Hepatocyte (in vitro differentiated cells): ENCODE measurements at regions not wholly inside any gene's neighbourhood (a gene's known extent, or its start where the extent isn't known, plus 50 kb on each side); places are given as distances from the start of the nearest gene placed in this dataset.

Experiments
- DNase-seq: peaks from one replicate; pipeline ENCODE4 v3.0.0-alpha.2; 2016; ENCODE audit warnings: low spot score
- H2AFZ ChIP-seq: fragments of 200-600 bp; sonication (generic); 2 replicates; pipeline ENCODE4 v1.6.0; 2016; ENCODE audit warnings: antibody characterized with exemption, mild to moderate bottlenecking
- H3K27ac ChIP-seq: fragments of 200-600 bp; sonication (generic); 2 replicates; pipeline ENCODE4 v1.5.1; 2016; ENCODE audit warnings: mild to moderate bottlenecking
- H3K27me3 ChIP-seq: fragments of 200-600 bp; sonication (generic); 2 replicates; pipeline ENCODE4 v1.6.1; 2016
- H3K36me3 ChIP-seq: fragments of 200-600 bp; sonication (generic); replicated peaks from 2 replicates; pipeline ENCODE4 v1.5.1; 2016; ENCODE audit warnings: low read depth; ENCODE audit not compliant: insufficient read depth
- H3K4me1 ChIP-seq: fragments of 200-600 bp; sonication (generic); 2 replicates; pipeline ENCODE4 v1.5.1; 2016; ENCODE audit warnings: mild to moderate bottlenecking, moderate library complexity; ENCODE audit not compliant: insufficient read depth
- H3K4me2 ChIP-seq: fragments of 200-600 bp; sonication (generic); 2 replicates; pipeline ENCODE4 v1.6.0; 2016
- H3K4me3 ChIP-seq: fragments of 200-600 bp; sonication (generic); 2 replicates; pipeline ENCODE4 v1.5.1; 2016; ENCODE audit warnings: mild to moderate bottlenecking
- H3K79me2 ChIP-seq: fragments of 200-600 bp; sonication (generic); 2 replicates; pipeline ENCODE4 v1.6.0; 2017; ENCODE audit warnings: mild to moderate bottlenecking
- H3K9me2 ChIP-seq: fragments of 200-600 bp; sonication (generic); replicated peaks from 2 replicates; pipeline ENCODE4 v1.6.0; 2017; ENCODE audit warnings: mild to moderate bottlenecking; ENCODE audit not compliant: insufficient read depth
- H3K9me3 ChIP-seq: fragments of 200-600 bp; sonication (generic); 2 replicates; pipeline ENCODE4 v1.5.1; 2016; ENCODE audit warnings: low read depth, mild to moderate bottlenecking
- H4K20me1 ChIP-seq: fragments of 200-600 bp; sonication (generic); 2 replicates; pipeline ENCODE4 v1.6.0; 2016; ENCODE audit warnings: mild to moderate bottlenecking; ENCODE audit not compliant: insufficient read depth, poor library complexity, severe bottlenecking
- EZH2 ChIP-seq: fragments of 200-600 bp; sonication (generic); IDR thresholded peaks from 2 replicates; pipeline ENCODE4 v1.6.1; 2016; ENCODE audit warnings: antibody characterized with exemption, mild to moderate bottlenecking, borderline replicate concordance
- EZH2phosphoT487 ChIP-seq: fragments of 200-600 bp; sonication (generic); IDR thresholded peaks from one replicate; pipeline ENCODE4 v1.6.1; 2018; ENCODE audit warnings: antibody characterized with exemption, mild to moderate bottlenecking, low read depth, moderate library complexity; ENCODE audit not compliant: unreplicated experiment, severe bottlenecking
- WGBS: methylation state at CpG from one replicate; pipeline ENCODE4 v1.1.6; 2016; ENCODE audit warnings: low lambda C conversion rate; ENCODE audit errors: missing lambda C conversion rate; 5-methylcytosine and 5-hydroxymethylcytosine counted together
- TF ChIP-seq, protein P1 (sequence below): fragments of 200-600 bp; sonication (generic); IDR thresholded peaks from 2 replicates; pipeline ENCODE4 v1.5.1; 2016; ENCODE audit warnings: antibody characterized with exemption, mild to moderate bottlenecking; ENCODE audit not compliant: poor library complexity

GRCh38 chr5:103366918-103367549 is 108.5 kb downstream of the MACIR start:
- Histone ChIP-seq H4K20me1 (no peaks in the 10 kb centered on the region), H3K27ac (no peak overlapping the region), H3K4me3 (no peak overlapping the region), H3K36me3 (no peaks in the 10 kb centered on the region), H2AFZ (no peak overlapping the region), H3K9me3 (no peaks in the 10 kb centered on the region), H3K79me2 (no peaks in the 10 kb centered on the region), H3K4me1 (peaks cover 15% of the 10 kb centered on the region), H3K4me2 (no peak overlapping the region), H3K27me3 (no peaks in the 10 kb centered on the region), H3K9me2 (no peaks in the 10 kb centered on the region)
- DNase-seq, result no peak
- WGBS, result 90% methylated on average over 10 of the region's 10 CpGs
- no peak for TF ChIP-seq EZH2phosphoT487
- TF ChIP-seq, protein P1, sequence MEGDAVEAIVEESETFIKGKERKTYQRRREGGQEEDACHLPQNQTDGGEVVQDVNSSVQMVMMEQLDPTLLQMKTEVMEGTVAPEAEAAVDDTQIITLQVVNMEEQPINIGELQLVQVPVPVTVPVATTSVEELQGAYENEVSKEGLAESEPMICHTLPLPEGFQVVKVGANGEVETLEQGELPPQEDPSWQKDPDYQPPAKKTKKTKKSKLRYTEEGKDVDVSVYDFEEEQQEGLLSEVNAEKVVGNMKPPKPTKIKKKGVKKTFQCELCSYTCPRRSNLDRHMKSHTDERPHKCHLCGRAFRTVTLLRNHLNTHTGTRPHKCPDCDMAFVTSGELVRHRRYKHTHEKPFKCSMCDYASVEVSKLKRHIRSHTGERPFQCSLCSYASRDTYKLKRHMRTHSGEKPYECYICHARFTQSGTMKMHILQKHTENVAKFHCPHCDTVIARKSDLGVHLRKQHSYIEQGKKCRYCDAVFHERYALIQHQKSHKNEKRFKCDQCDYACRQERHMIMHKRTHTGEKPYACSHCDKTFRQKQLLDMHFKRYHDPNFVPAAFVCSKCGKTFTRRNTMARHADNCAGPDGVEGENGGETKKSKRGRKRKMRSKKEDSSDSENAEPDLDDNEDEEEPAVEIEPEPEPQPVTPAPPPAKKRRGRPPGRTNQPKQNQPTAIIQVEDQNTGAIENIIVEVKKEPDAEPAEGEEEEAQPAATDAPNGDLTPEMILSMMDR, result no peak
- no peak for TF ChIP-seq EZH2

- Histone ChIP-seq H3K36me3 (no peaks in the 10 kb centered on the region), H3K4me3 (no peak overlapping the region), H3K9me3 (no peaks in the 10 kb centered on the region), H3K9me2 (no peaks in the 10 kb centered on the region), H3K4me2 (no peak overlapping the region), H3K27ac (no peak overlapping the region), H3K27me3 (no peaks in the 10 kb centered on the region), H4K20me1 (no peaks in the 10 kb centered on the region), H3K79me2 (no peaks in the 10 kb centered on the region), H3K4me1 (no peaks in the 10 kb centered on the region), H2AFZ (no peak overlapping the region)
- 81% methylated on average over 2 of the region's 2 CpGs for WGBS
- DNase-seq, result no peak
- no peak for TF ChIP-seq EZH2phosphoT487
- TF ChIP-seq, protein P1, result no peak
Measured at GRCh38 chr5:103364074-103364473, 105.5 kb downstream of the MACIR start.

GRCh38 chr5:103362211-103362610 is 103.6 kb downstream of the MACIR start:
- Histone ChIP-seq H3K4me2 (no peak overlapping the region), H2AFZ (no peak overlapping the region), H4K20me1 (no peaks in the 10 kb centered on the region), H3K36me3 (no peaks in the 10 kb centered on the region), H3K9me3 (no peaks in the 10 kb centered on the region), H3K27ac (no peak overlapping the region), H3K9me2 (no peaks in the 10 kb centered on the region), H3K4me3 (no peak overlapping the region), H3K4me1 (peaks cover 4% of the 10 kb centered on the region), H3K79me2 (no peaks in the 10 kb centered on the region), H3K27me3 (no peaks in the 10 kb centered on the region)
- DNase-seq, result no peak
- 84% methylated on average over 3 of the region's 3 CpGs for WGBS
- TF ChIP-seq EZH2 (no peak), EZH2phosphoT487 (no peak)
- TF ChIP-seq, protein P1, result no peak

DNA sequence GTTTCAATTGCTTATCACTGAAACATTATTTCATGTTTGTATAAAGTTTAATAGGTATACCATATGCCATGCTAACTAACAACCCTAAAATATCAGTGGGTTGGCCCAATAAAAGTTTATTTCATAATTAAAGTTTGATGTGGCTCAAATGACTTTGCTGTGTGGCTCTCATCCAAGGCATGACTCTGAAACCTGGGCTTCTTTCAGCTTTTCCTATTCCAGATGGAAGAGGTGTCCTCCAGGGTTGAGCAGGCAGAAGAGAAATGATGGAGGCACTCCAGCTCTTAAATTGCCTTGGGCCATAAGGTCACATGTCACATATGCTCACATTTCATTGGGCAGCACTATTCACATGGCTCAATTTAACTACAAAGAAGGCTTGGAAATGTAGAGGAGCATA is 101.9 kb downstream of the MACIR start:
- H3K27me3 ChIP-seq, result no peaks in the 10 kb centered on the region
- no peaks in the 10 kb centered on the region for H3K9me2 ChIP-seq
- no peaks in the 10 kb centered on the region for H4K20me1 ChIP-seq
- no peak for DNase-seq
- no peak overlapping the region for H3K4me3 ChIP-seq
- H3K36me3 ChIP-seq, result no peaks in the 10 kb centered on the region
- H3K9me3 ChIP-seq, result no peaks in the 10 kb centered on the region
- H3K79me2 ChIP-seq, result no peaks in the 10 kb centered on the region
- no peak overlapping the region for H3K4me2 ChIP-seq
- no peak for TF ChIP-seq EZH2
- H3K4me1 ChIP-seq, result peaks cover 4% of the 10 kb centered on the region
- H2AFZ ChIP-seq, result no peak overlapping the region
- H3K27ac ChIP-seq, result no peak overlapping the region
